22Rv1 (cell line): ENCODE measurements at regions not wholly inside any gene's neighbourhood (a gene's known extent, or its start where the extent isn't known, plus 50 kb on each side); places are given as distances from the start of the nearest gene placed in this dataset.

Experiments
- CTCF ChIP-seq: fragments of 450-650 bp; IDR thresholded peaks from 2 replicates; pipeline ENCODE4 v1.5.1; 2017; ENCODE audit warnings: mild to moderate bottlenecking
- ZFX ChIP-seq: fragments of 450-650 bp; IDR thresholded peaks from 2 replicates; pipeline ENCODE4 v1.6.1; 2017; ENCODE audit warnings: antibody characterized with exemption, borderline replicate concordance

DNA sequence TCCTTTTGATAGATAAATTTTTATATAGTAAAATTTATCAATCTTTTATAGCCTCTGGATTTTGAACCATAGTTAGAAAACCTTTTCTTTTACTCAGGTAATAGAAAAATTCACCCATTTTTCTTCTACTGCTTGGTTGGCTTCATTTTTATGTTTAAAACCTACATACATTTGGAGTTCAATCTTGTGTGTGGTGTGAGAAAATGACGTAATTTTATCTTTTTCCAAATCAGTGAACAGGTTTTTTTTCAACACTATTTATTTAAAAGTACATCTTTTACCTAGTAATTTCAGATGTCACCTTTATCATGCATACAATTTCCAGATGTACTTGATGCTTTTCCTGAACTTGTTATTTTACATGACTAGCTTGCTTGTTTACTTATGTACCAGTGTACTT, 200.2 kb downstream of the TRIM36 start:
- TF ChIP-seq CTCF, result no peak
- TF ChIP-seq ZFX, result no peak
